Uterus (tissue), 3 donors: ENCODE measurements at regions not wholly inside any gene's neighbourhood (a gene's known extent, or its start where the extent isn't known, plus 50 kb on each side); places are given as distances from the start of the nearest gene placed in this dataset.

Experiments
- DNase-seq, 2 donors: peaks; one replicate each; pipeline ENCODE4 v3.0.0-alpha.2; 2019 to 2020
- H3K27ac ChIP-seq, 2 donors: fragments of 200-600 bp; sonication (generic); 1 replicate in 1 of 2; 2 replicates in 1 of 2; pipeline ENCODE4 v1.5.1; 2016 to 2018
- H3K27me3 ChIP-seq, 2 donors: fragments of 200-600 bp; sonication (generic); one replicate each; pipeline ENCODE4 v1.5.1; 2018 to 2019; ENCODE audit warnings: control low read depth in 1 of 2
- H3K36me3 ChIP-seq, 2 donors: fragments of 200-600 bp; sonication (generic); one replicate each; pipeline ENCODE4 v1.5.1; 2019; ENCODE audit warnings: control low read depth in 1 of 2
- H3K4me1 ChIP-seq, 2 donors: fragments of 200-600 bp; sonication (generic); one replicate each; pipeline ENCODE4 v1.5.1; 2018 to 2019; ENCODE audit warnings: control low read depth in 1 of 2
- H3K4me3 ChIP-seq, 2 donors: fragments of 200-600 bp; sonication (generic); 1 replicate in 1 of 2; 2 replicates in 1 of 2; pipeline ENCODE4 v1.5.1; 2018 to 2019; ENCODE audit warnings: mild to moderate bottlenecking in 1 of 2
- H3K9me3 ChIP-seq, 2 donors: fragments of 200-600 bp; sonication (generic); one replicate each; pipeline ENCODE4 v1.5.1; 2019; ENCODE audit warnings: control low read depth in 1 of 2
- POLR2A ChIP-seq, 2 donors: fragments of 450-650 bp; IDR thresholded peaks; one replicate each; pipeline ENCODE4 v1.6.1; 2016; ENCODE audit warnings: antibody characterized with exemption in 2 of 2, mild to moderate bottlenecking in 1 of 2, moderate library complexity in 1 of 2
- intact Hi-C: fragments of 100-400 bp; cut with DNase I; formaldehyde crosslinking; loops from one replicate; pipeline ENCODE4 v1.15.1; 2023; ENCODE audit warnings: low total_unique reads
- TF ChIP-seq, protein P1 (sequence below), 4 experiments: fragments of 200-600 bp in 2 of 4; fragments of 450-650 bp in 2 of 4; sonication (generic) in 2 of 4; IDR thresholded peaks; one replicate each; pipeline ENCODE4 v1.5.1; 2016 to 2019; ENCODE audit warnings: antibody characterized with exemption in 4 of 4, mild to moderate bottlenecking in 2 of 4, moderate library complexity in 1 of 4
- donor health status: DM: yes; HTN: yes; CAD: no.

DNA sequence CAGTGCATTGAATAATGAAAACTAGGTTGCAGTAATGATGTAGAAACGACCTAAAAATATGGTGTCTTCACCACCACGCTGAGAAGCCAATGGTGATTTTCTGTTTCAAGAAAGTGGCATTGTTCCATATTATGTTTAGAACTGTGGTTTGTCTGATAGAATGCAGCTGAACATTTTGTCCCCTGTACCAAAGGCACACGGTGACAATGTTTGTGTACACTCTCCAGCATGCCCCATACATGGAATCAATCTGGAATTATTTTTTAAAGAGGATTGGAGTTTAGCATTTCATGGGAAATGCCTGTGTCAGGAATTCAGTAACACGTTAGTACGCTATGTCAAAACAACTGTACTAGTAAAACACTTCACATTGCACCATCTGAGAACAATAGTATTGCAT lies 237.4 kb upstream of the AUTS2 start:
- H3K36me3 ChIP-seq: no peaks in the 10 kb centered on the region
- DNase-seq: no peak

DNA sequence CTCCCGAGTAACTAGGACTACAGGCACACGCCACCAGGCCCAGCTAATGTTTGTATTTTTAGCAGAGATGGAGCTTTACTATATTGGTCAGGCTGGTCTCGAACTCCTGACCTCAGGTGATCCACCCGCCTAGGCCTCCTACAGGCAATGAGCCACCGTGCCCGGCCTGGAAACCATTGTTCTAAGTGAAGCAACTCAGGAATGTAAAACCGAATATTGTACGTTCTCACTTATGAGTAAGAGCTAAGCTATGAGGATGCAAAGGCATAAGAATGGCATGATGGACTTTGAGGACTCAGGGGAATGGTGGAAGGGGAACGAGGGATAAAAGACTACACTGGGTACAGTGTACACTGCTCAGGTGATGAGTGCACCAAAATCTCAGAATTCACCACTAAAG lies 235.1 kb upstream of the AUTS2 start:
- no peaks in the 10 kb centered on the region for H3K36me3 ChIP-seq
- H3K4me3 ChIP-seq: no peak overlapping the region
- H3K9me3 ChIP-seq: no peaks in the 10 kb centered on the region
- peaks cover 0 to 4% of the 10 kb centered on the region in 2 donors for H3K4me1 ChIP-seq
- no peaks in the 10 kb centered on the region for H3K27me3 ChIP-seq
- TF ChIP-seq, protein P1, sequence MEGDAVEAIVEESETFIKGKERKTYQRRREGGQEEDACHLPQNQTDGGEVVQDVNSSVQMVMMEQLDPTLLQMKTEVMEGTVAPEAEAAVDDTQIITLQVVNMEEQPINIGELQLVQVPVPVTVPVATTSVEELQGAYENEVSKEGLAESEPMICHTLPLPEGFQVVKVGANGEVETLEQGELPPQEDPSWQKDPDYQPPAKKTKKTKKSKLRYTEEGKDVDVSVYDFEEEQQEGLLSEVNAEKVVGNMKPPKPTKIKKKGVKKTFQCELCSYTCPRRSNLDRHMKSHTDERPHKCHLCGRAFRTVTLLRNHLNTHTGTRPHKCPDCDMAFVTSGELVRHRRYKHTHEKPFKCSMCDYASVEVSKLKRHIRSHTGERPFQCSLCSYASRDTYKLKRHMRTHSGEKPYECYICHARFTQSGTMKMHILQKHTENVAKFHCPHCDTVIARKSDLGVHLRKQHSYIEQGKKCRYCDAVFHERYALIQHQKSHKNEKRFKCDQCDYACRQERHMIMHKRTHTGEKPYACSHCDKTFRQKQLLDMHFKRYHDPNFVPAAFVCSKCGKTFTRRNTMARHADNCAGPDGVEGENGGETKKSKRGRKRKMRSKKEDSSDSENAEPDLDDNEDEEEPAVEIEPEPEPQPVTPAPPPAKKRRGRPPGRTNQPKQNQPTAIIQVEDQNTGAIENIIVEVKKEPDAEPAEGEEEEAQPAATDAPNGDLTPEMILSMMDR (IDR thresholded peaks at IDR 0.05): no peak
- TF ChIP-seq POLR2A (IDR thresholded peaks at IDR 0.05): no peak
- H3K27ac ChIP-seq: no peak overlapping the region
- DNase-seq: no peak
- intact Hi-C loops: no loop called here

More for the DNA sequence above, 237.4 kb upstream of the AUTS2 start:
- intact Hi-C loops: no loop called here
- Histone ChIP-seq H3K4me3 (no peak overlapping the region), H3K27me3 (no peaks in the 10 kb centered on the region), H3K4me1 (peaks cover 0 to under 1% of the 10 kb centered on the region in 2 donors), H3K27ac (no peak overlapping the region), H3K9me3 (no peaks in the 10 kb centered on the region)
- no peak for TF ChIP-seq POLR2A (IDR thresholded peaks at IDR 0.05)
- TF ChIP-seq, protein P1 (IDR thresholded peaks at IDR 0.05): no peak

DNA sequence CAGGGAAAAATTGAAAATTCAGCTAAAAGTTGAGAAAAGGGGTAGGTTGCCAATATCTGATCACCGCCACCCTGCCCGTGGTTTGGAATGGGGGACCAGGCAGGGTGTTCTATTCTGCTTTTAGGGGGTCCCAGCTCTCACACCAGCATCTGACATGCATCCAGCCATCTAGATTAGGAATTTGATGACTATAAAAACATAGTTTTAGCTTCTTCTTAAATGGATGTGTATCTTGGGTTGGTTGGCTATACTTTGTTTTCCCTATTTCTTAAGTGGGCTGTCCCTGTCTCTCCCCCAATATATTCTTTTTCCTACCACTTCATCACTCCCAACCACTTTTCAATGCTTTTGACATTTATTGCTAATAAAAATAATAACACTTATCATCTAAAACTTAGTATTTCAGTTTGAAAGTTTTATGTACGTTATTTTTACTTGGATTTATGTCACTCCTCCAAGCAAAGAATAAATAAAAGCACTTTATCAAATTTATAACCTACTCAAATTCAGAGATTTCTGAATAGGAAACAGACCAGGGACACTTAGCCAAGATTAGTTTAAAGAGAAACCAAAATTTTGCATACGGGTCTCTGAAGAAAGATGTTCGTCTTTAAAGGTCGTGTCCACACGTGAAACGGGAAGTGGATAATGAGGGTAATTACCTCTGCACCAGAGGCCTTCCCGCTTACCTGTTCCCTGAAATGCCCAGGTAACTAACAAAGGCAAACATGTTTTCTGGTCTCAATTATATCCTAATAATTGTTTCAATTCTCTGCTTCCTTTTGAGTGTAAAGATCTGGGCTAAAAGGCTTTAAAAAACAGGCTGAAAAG lies 233.2 kb upstream of the AUTS2 start:
- H3K4me1 ChIP-seq: peaks cover 0 to 4% of the 10 kb centered on the region in 2 donors
- no peaks in the 10 kb centered on the region for H3K27me3 ChIP-seq
- intact Hi-C loops: no loop called here
- TF ChIP-seq POLR2A (IDR thresholded peaks at IDR 0.05): no peak
- TF ChIP-seq, protein P1 (IDR thresholded peaks at IDR 0.05): no peak
- H3K4me3 ChIP-seq: peak overlapping the region in 1 of 2 donors; percentile 24
- peak overlapping the region; percentile 64 to 73 for H3K27ac ChIP-seq
- no peaks in the 10 kb centered on the region for H3K9me3 ChIP-seq
- no peak for DNase-seq
- no peaks in the 10 kb centered on the region for H3K36me3 ChIP-seq

DNA sequence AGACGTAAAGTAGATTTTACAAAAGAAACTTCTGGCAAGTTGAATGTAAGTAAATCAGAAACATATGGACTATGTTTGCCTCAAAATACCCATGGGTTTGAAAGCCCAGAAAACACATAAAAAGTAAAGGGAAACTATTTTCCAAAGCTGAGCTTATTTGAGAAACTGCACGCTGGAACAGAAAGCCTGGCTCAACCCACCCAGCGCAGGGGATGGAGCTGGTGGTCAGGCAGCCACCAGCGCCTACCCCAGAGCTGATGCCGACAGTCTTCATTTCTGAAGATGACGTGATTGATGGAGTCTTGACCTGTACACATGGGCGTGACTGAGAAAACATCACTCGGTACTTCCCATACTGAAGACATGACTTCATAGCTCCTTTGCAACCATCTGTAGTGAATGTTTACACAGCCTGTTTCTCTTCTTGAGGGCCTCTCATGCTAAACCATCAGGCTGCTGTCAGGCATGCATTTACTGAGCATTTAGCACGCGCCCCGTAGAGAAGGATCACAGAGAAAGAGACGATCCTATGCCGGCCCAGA lies 232.6 kb upstream of the AUTS2 start:
- H3K9me3 ChIP-seq: no peaks in the 10 kb centered on the region
- peak overlapping the region in 1 of 2 donors; percentile 24 for H3K4me3 ChIP-seq
- intact Hi-C loops: no loop called here
- H3K27ac ChIP-seq: peak overlapping the region; percentile 64 to 73
- DNase-seq: no peak
- TF ChIP-seq, protein P1 (IDR thresholded peaks at IDR 0.05): no peak
- TF ChIP-seq POLR2A (IDR thresholded peaks at IDR 0.05): no peak
- no peaks in the 10 kb centered on the region for H3K27me3 ChIP-seq
- no peaks in the 10 kb centered on the region for H3K36me3 ChIP-seq
- peaks cover 0 to 4% of the 10 kb centered on the region in 2 donors for H3K4me1 ChIP-seq

DNA sequence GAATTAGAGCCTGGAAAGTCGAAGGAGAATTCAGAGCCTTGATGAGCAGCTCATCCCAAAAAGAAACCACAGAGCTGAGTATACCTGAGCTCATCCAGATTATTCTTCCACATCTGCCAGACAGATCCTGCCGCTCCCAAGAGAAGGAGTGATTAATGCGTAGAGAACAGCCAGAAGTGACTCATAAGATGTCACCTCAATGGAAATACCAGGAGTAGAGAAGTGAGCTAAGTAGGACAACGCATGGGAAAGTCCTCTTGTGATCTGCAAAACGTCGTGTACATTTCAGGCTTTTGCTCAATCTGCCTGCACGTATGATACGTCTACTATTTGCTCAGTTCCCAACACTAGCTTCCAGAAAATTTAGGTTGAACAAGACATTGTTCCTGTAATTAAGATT lies 230.5 kb upstream of the AUTS2 start:
- Histone ChIP-seq H3K36me3 (no peaks in the 10 kb centered on the region), H3K27me3 (no peaks in the 10 kb centered on the region)

More for the DNA sequence above, 230.5 kb upstream of the AUTS2 start:
- H3K27ac ChIP-seq: no peak overlapping the region
- intact Hi-C loops: no loop called here
- TF ChIP-seq, protein P1 (IDR thresholded peaks at IDR 0.05): no peak
- no peak for TF ChIP-seq POLR2A (IDR thresholded peaks at IDR 0.05)
- no peak for DNase-seq
- H3K9me3 ChIP-seq: no peaks in the 10 kb centered on the region
- no peak overlapping the region for H3K4me3 ChIP-seq
- H3K4me1 ChIP-seq: peaks cover 0 to 4% of the 10 kb centered on the region in 2 donors
